ENCODE measurements at regions not wholly inside any gene's neighbourhood (a gene's known extent, or its start where the extent isn't known, plus 50 kb on each side); places are given as distances from the start of the nearest gene placed in this dataset.
"Not testable (repeated sequence)": the region's sequence is repeated elsewhere in the genome, so short reads cannot be mapped to it uniquely, and the experiment has no call there.

GRCh38 chr5:175331173-175332036 lies 112.6 kb downstream of the DRD1 start:
- not testable (repeated sequence) for H3K4me3 Mint-ChIP-seq; H3K27me3 Mint-ChIP-seq; ATAC-seq (replicated peaks); H3K36me3 Mint-ChIP-seq; DNase-seq; H3K27ac Mint-ChIP-seq; H3K4me1 Mint-ChIP-seq; H3K9me3 Mint-ChIP-seq

- ATAC-seq (replicated peaks) = no peak
- no peak for DNase-seq
- peaks cover 0 to 2% of the 10 kb centered on the region in 2 donors for H3K9me3 Mint-ChIP-seq
These were observed 114.0 kb downstream of the DRD1 start for GRCh38 chr5:175329976-175330375.

DNA sequence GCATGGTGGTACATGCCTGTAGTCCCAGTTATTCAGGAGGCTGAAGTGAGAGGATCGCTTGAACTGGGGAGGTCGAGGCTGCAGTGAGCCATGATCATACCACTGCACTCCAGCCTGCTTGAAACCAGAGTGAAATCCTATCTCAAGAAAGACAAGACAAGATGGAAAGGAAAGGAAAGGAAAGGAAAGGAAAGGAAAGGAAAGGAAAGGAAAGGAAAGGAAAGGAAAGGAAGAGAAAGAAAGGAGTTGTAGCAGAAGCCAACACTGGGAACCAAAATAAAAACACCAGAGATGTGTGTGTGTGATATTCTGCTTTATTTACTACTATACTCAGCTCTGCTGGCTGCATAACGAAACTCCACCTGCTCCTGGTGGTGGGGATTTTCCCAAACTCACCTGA lies 115.3 kb downstream of the DRD1 start:
- H3K4me3 Mint-ChIP-seq = no peak overlapping the region
- no peaks in the 10 kb centered on the region for H3K4me1 Mint-ChIP-seq
- peaks cover 0 to 2% of the 10 kb centered on the region in 2 donors for H3K9me3 Mint-ChIP-seq
- DNase-seq (no peak), ATAC-seq (replicated peaks) (no peak)
- no peak overlapping the region for H3K27ac Mint-ChIP-seq
- H3K27me3 Mint-ChIP-seq = no peaks in the 10 kb centered on the region
- H3K36me3 Mint-ChIP-seq = no peaks in the 10 kb centered on the region

More at GRCh38 chr5:175329976-175330375, 114.0 kb downstream of the DRD1 start:
- no peaks in the 10 kb centered on the region for H3K36me3 Mint-ChIP-seq
- H3K4me1 Mint-ChIP-seq = no peaks in the 10 kb centered on the region
- no peak overlapping the region for H3K27ac Mint-ChIP-seq
- no peak overlapping the region for H3K4me3 Mint-ChIP-seq
- no peaks in the 10 kb centered on the region for H3K27me3 Mint-ChIP-seq

- no peaks in the 10 kb centered on the region for H3K36me3 Mint-ChIP-seq
- no peaks in the 10 kb centered on the region for H3K4me1 Mint-ChIP-seq
- peaks cover 0 to 2% of the 10 kb centered on the region in 2 donors for H3K9me3 Mint-ChIP-seq
- H3K4me3 Mint-ChIP-seq = no peak overlapping the region
- H3K27ac Mint-ChIP-seq = no peak overlapping the region
- H3K27me3 Mint-ChIP-seq = no peaks in the 10 kb centered on the region
- ATAC-seq (replicated peaks) (no peak), DNase-seq (no peak)
These were observed 115.8 kb downstream of the DRD1 start for GRCh38 chr5:175328176-175328575.

- DNase-seq (no peak), ATAC-seq (replicated peaks) (no peak)
- Mint-ChIP-seq H3K9me3 (peaks cover 0 to 2% of the 10 kb centered on the region in 2 donors), H3K27me3 (no peaks in the 10 kb centered on the region), H3K4me3 (no peak overlapping the region), H3K4me1 (no peaks in the 10 kb centered on the region), H3K36me3 (no peaks in the 10 kb centered on the region), H3K27ac (no peak overlapping the region)
These were observed 118.3 kb downstream of the DRD1 start for GRCh38 chr5:175325681-175326080.

DNA sequence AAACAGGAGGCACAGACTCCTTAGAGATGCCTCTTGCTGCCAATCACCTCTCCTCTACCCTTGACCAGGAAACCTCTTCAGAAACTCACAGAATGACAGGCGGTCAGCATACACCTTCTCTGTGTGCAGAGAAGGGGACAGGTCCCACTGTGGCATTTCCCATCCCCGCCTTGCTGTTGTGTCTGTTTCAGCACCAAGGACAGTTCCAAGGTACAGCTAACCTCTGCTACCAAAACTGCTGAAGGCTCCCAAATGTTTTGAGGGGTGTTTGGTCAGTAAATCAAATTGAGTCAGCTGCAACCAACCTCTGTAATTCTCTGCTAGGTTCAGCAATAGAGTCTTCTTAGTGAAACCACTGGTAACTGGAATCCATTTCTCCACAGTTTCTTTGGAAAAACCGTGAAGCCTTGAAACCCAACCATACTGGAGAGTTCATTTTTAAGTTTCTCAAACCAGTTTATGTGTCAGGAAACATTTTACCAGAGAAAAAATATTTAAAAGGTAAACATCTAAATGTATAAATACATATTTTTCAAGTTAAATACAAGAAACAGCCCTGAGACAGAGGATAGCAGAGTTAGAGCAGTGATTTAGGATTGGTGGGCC lies 122.0 kb downstream of the DRD1 start:
- Mint-ChIP-seq H3K4me3 (no peak overlapping the region), H3K36me3 (no peaks in the 10 kb centered on the region), H3K4me1 (no peaks in the 10 kb centered on the region), H3K9me3 (no peaks in the 10 kb centered on the region), H3K27me3 (peaks cover 0 to 4% of the 10 kb centered on the region in 2 donors), H3K27ac (no peak overlapping the region)
- ATAC-seq (replicated peaks) = no peak
- no peak for DNase-seq

DNA sequence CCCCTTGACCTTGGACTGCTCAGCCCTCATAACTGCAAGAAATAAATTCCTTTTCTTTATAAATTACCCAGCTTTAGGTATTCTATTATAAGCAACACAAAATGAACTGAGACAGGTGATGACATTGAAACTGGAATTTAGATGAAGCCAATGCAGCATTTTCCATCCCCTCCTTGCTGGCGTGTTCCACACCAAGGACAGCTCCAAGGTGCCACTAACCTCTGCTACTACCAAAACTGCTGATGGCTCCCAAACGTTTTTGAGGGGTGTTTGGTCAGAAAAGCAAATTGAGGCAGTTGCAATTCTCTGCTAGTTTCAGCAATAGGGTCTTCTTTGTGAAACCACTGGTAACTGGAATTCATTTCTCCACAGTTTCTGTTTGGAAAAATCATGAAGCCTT lies 124.8 kb downstream of the DRD1 start:
- no peak overlapping the region for H3K27ac Mint-ChIP-seq
- no peaks in the 10 kb centered on the region for H3K4me1 Mint-ChIP-seq
- H3K36me3 Mint-ChIP-seq = no peaks in the 10 kb centered on the region
- H3K9me3 Mint-ChIP-seq = no peaks in the 10 kb centered on the region
- H3K27me3 Mint-ChIP-seq = peaks cover 0 to 7% of the 10 kb centered on the region in 2 donors
- no peak overlapping the region for H3K4me3 Mint-ChIP-seq
- ATAC-seq (replicated peaks) = no peak
- no peak for DNase-seq

DNA sequence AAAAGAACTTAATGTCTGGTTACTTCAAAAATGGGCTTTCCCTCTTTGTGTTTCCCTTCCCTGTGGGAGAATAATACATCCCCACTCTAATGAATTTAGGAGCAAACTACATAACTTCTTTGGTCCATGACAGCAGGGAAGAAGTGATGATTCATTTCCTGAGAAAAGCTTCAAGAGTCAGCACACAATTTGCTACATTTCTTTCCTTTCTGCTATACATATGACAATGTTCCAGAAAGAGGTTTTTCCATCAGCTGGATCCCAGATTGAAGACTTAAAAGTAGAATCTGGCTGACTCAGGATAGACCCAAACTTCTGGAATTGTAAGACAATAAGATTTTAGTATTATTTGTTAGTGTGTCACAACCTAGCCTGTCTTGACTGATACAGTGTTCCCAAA lies 126.1 kb downstream of the DRD1 start:
- Mint-ChIP-seq H3K27ac (no peak overlapping the region), H3K27me3 (peaks cover 0 to 7% of the 10 kb centered on the region in 2 donors), H3K4me3 (no peak overlapping the region), H3K9me3 (no peaks in the 10 kb centered on the region), H3K4me1 (no peaks in the 10 kb centered on the region), H3K36me3 (no peaks in the 10 kb centered on the region)
- ATAC-seq (replicated peaks) = no peak
- no peak for DNase-seq

DNA sequence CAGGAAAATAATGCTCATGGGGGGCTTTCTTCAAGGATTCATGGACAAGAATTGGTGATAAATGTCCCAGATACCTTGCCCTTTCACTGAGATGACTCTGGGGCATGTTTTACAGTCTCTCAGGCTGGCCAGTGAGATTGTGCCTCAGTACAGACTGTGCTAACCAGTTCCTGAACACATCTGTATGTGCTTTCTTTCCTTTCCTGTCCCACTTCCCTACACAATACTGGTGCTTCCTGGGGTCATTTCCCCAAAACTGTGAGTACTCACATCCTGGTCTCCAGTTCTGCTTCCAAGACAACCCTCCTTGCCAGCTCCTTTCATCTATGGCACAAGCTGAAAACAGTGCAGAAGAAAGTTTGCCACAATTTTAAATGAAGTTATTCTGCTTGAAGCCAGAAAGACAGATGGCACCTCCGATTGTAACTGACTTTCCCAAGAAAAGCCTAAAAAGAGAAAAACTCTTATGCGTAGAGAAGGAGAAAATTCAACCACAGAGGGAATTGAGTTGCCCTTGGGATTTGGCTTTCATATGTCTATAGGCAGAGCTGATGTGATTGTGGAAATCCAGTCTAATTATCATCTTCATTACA lies 134.7 kb downstream of the DRD1 start:
- no peak overlapping the region for H3K27ac Mint-ChIP-seq
- H3K4me1 Mint-ChIP-seq = peaks cover 0 to 7% of the 10 kb centered on the region in 2 donors
- H3K4me3 Mint-ChIP-seq = no peak overlapping the region
- ATAC-seq (replicated peaks) (no peak), DNase-seq (no peak)
- H3K9me3 Mint-ChIP-seq = peaks cover 7 to 10% of the 10 kb centered on the region in 2 donors
- no peaks in the 10 kb centered on the region for H3K36me3 Mint-ChIP-seq
- no peaks in the 10 kb centered on the region for H3K27me3 Mint-ChIP-seq

DNA sequence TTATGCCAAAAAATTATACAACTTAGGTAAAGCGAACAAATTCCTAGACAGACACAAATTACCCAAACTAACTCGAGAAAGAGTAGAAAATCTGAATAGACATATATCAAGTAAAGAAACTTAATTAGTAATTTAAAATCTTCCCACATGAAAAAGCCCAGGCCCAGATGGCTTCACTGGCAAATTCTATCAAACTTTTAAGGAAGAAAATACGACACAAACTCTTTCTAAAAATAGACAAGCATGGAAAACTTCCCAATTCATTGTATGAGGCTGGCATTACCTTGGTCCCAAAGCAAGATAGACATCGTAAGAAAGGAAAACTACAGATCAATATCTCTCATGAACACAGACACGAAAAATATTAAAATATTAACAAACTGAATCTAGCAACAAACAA lies 135.3 kb downstream of the DRD1 start:
- DNase-seq = no peak
- Mint-ChIP-seq H3K4me3 (no peak overlapping the region), H3K27me3 (no peaks in the 10 kb centered on the region), H3K9me3 (peaks cover 11 to 12% of the 10 kb centered on the region in 2 donors), H3K4me1 (peaks cover 0 to 7% of the 10 kb centered on the region in 2 donors), H3K36me3 (no peaks in the 10 kb centered on the region), H3K27ac (no peak overlapping the region)
- ATAC-seq (replicated peaks) = no peak

DNA sequence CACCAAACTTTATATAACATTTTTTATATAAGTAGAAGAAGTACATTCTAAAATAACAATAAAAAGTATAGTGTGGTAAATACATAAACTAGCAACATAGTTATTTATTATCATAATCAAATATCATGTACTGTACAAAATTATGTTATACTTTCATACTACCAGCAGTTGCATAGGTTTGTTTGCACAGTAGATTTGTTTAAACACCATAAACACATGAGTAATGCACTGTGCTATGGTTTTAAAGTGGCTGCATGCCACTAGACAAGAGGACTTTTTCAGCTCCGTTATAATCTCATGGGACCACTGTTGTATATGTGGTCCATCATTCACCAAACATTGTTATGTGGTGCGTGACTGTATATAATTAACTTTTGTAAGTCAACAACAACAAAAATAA lies 137.6 kb downstream of the DRD1 start:
- Mint-ChIP-seq H3K4me3 (no peak overlapping the region), H3K27me3 (no peaks in the 10 kb centered on the region), H3K4me1 (peaks cover 0 to 7% of the 10 kb centered on the region in 2 donors), H3K36me3 (no peaks in the 10 kb centered on the region), H3K27ac (no peak overlapping the region), H3K9me3 (peaks cover 11 to 13% of the 10 kb centered on the region in 2 donors)
- DNase-seq = no peak
- no peak for ATAC-seq (replicated peaks)

- Mint-ChIP-seq H3K9me3 (peaks cover 11 to 13% of the 10 kb centered on the region in 2 donors), H3K27ac (no peak overlapping the region)
These were observed 138.7 kb downstream of the DRD1 start for GRCh38 chr5:175305251-175305650.

DNA sequence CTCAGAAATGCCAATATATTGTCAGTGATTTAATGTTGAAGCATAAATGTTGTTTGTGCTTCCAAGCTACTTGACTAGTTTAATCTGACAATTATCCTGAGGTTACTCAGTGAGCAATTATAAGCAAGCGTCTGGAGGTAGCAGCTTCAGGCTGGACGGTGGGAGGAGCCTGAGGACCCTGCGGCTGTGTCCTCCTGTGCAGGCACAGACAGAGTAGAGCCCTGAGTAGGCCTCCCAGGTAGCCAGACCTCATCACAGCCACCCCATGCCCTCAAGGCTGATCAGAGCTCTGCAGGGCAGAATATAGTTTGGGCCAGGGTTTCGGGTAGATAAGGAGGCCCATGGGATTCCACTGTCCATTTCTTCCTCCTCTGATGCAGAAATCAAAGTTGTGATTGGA lies 153.6 kb downstream of the DRD1 start:
- H3K27me3 Mint-ChIP-seq = peaks cover 6 to 8% of the 10 kb centered on the region in 2 donors
- no peaks in the 10 kb centered on the region for H3K4me1 Mint-ChIP-seq
- no peak overlapping the region for H3K4me3 Mint-ChIP-seq
- DNase-seq (no peak), ATAC-seq (replicated peaks) (no peak)
- H3K9me3 Mint-ChIP-seq = peaks cover 3 to 7% of the 10 kb centered on the region in 2 donors
- H3K27ac Mint-ChIP-seq = no peak overlapping the region
- H3K36me3 Mint-ChIP-seq = no peaks in the 10 kb centered on the region

More at GRCh38 chr5:175305251-175305650, 138.7 kb downstream of the DRD1 start:
- ATAC-seq (replicated peaks) = no peak
- Mint-ChIP-seq H3K4me1 (peaks cover 0 to 7% of the 10 kb centered on the region in 2 donors), H3K36me3 (no peaks in the 10 kb centered on the region), H3K27me3 (no peaks in the 10 kb centered on the region), H3K4me3 (no peak overlapping the region)
- DNase-seq = no peak

GRCh38 chr5:175288048-175288621 lies 155.8 kb downstream of the DRD1 start:
- peaks cover 0 to 4% of the 10 kb centered on the region in 2 donors for H3K27me3 Mint-ChIP-seq
- no peak overlapping the region for H3K27ac Mint-ChIP-seq
- no peaks in the 10 kb centered on the region for H3K36me3 Mint-ChIP-seq

More at GRCh38 chr5:175288048-175288621, 155.8 kb downstream of the DRD1 start:
- no peak overlapping the region for H3K4me3 Mint-ChIP-seq
- no peaks in the 10 kb centered on the region for H3K9me3 Mint-ChIP-seq
- no peak for ATAC-seq (replicated peaks)
- H3K4me1 Mint-ChIP-seq = no peaks in the 10 kb centered on the region
- DNase-seq = no peak

Data from stimulated activated naive B cell treated with anti-CD40 and anti-IgM and Interleukin-4, amounts not matched to agents 10 μg/mL and 1 μg/mL and 100 μg/mL, for 72 hours (primary cell).